Peyer's patch (tissue), 4 donors: ENCODE measurements at regions not wholly inside any gene's neighbourhood (a gene's known extent, or its start where the extent isn't known, plus 50 kb on each side); places are given as distances from the start of the nearest gene placed in this dataset.

Experiments used
- DNase-seq, 3 donors: peaks; one replicate each; pipeline ENCODE4 v3.0.0-alpha.2; 2017 to 2019
- H3K27ac ChIP-seq, 4 donors: fragments of 200-600 bp; sonication (generic); one replicate each; pipeline ENCODE4 v1.5.1; 2016 to 2019
- H3K27me3 ChIP-seq, 2 donors: fragments of 200-600 bp; sonication (generic); one replicate each; pipeline ENCODE4 v1.5.1; 2019
- H3K36me3 ChIP-seq, 3 donors: fragments of 200-600 bp; sonication (generic); one replicate each; pipeline ENCODE4 v1.5.1; 2016 to 2019
- H3K4me1 ChIP-seq, 4 donors: fragments of 200-600 bp; sonication (generic); one replicate each; pipeline ENCODE4 v1.5.1; 2016 to 2019
- H3K4me3 ChIP-seq, 4 donors: fragments of 200-600 bp; sonication (generic); 1 replicate in 3 of 4; 2 replicates in 1 of 4; pipeline ENCODE4 v1.5.1; 2016 to 2019; ENCODE audit warnings: mild to moderate bottlenecking in 1 of 4
- H3K9me3 ChIP-seq, 4 donors: fragments of 200-600 bp; sonication (generic); one replicate each; pipeline ENCODE4 v1.5.1; 2016 to 2019; ENCODE audit warnings: mild to moderate bottlenecking in 1 of 4
- CTCF ChIP-seq, 6 experiments: fragments of 450-650 bp in 4 of 6; fragments of 200-600 bp in 2 of 6; sonication (generic) in 1 of 6; IDR thresholded peaks; one replicate each; pipeline ENCODE4 v1.5.1; 2017 to 2019; ENCODE audit warnings: antibody characterized with exemption in 6 of 6, mild to moderate bottlenecking in 3 of 6, moderate library complexity in 1 of 6
- POLR2A ChIP-seq, 2 donors: fragments of 450-650 bp; IDR thresholded peaks; one replicate each; pipeline ENCODE4 v1.5.1; 2017; ENCODE audit warnings: antibody characterized with exemption in 2 of 2, mild to moderate bottlenecking in 2 of 2, moderate library complexity in 2 of 2

- Histone ChIP-seq H3K4me3 (no peak overlapping the region), H3K27ac (no peak overlapping the region), H3K36me3 (no peaks in the 10 kb centered on the region), H3K4me1 (no peaks in the 10 kb centered on the region), H3K27me3 (no peaks in the 10 kb centered on the region), H3K9me3 (no peaks in the 10 kb centered on the region)
- no peak for TF ChIP-seq POLR2A (IDR thresholded peaks at IDR 0.05)
- no peak for TF ChIP-seq CTCF (IDR thresholded peaks at IDR 0.05)
- no peak for DNase-seq
These were observed 680.2 kb downstream of the NYAP2 start for GRCh38 chr2:226079671-226080181.

- no peak for TF ChIP-seq POLR2A (IDR thresholded peaks at IDR 0.05)
- no peak for TF ChIP-seq CTCF (IDR thresholded peaks at IDR 0.05)
- DNase-seq = no peak
- no peaks in the 10 kb centered on the region for H3K27me3 ChIP-seq
- H3K27ac ChIP-seq = no peak overlapping the region
- no peaks in the 10 kb centered on the region for H3K36me3 ChIP-seq
- H3K4me3 ChIP-seq = no peak overlapping the region
- H3K9me3 ChIP-seq = no peaks in the 10 kb centered on the region
- no peaks in the 10 kb centered on the region for H3K4me1 ChIP-seq
These were observed 679.7 kb downstream of the NYAP2 start for GRCh38 chr2:226079196-226079595.

DNA sequence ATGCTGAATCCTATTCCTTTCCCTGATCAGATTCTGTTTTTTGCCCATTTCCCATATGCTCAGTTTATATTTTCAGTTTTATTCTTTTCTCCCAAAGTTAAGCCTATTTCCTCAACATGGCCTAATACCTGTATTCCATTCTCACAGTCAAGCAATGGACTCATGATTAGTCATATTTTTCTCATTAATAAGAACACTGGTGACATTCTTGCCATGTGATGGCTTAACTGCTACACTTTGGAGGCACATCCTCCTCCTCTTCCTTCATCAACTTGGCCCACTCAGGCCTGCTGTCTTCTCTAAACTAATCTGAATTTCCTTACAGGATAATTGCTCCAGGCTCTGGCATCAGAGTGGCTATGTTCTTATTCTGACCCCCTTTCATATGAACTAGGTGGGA, 679.2 kb downstream of the NYAP2 start:
- no peak overlapping the region for H3K4me3 ChIP-seq
- no peaks in the 10 kb centered on the region for H3K9me3 ChIP-seq
- no peak for DNase-seq
- H3K4me1 ChIP-seq = no peaks in the 10 kb centered on the region
- H3K36me3 ChIP-seq = no peaks in the 10 kb centered on the region
- H3K27ac ChIP-seq = no peak overlapping the region
- no peaks in the 10 kb centered on the region for H3K27me3 ChIP-seq
- TF ChIP-seq CTCF (IDR thresholded peaks at IDR 0.05) (no peak), POLR2A (IDR thresholded peaks at IDR 0.05) (no peak)

DNA sequence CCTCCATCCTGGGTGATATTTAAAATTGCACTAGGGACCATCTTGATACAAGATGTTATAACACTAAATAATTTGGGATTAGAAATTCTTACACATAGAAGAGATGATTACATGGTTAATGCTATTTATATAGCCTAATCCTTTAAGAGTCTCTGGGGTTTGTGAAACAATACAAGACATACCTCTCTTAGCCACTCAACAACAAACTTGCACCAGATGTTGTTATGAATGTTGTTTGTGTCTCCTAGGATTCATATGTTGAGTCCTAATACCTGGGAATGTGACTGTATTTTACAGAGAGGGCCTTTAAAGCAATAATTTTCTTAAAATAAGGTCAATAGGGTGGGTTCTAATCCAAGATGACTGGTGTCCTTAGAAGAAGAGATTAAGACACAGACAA, 678.3 kb downstream of the NYAP2 start:
- H3K27me3 ChIP-seq = no peaks in the 10 kb centered on the region
- H3K27ac ChIP-seq = no peak overlapping the region
- no peak overlapping the region for H3K4me3 ChIP-seq
- no peaks in the 10 kb centered on the region for H3K4me1 ChIP-seq
- TF ChIP-seq CTCF (IDR thresholded peaks at IDR 0.05) = no peak
- TF ChIP-seq POLR2A (IDR thresholded peaks at IDR 0.05) = no peak
- H3K36me3 ChIP-seq = no peaks in the 10 kb centered on the region
- DNase-seq = no peak
- H3K9me3 ChIP-seq = no peaks in the 10 kb centered on the region

DNA sequence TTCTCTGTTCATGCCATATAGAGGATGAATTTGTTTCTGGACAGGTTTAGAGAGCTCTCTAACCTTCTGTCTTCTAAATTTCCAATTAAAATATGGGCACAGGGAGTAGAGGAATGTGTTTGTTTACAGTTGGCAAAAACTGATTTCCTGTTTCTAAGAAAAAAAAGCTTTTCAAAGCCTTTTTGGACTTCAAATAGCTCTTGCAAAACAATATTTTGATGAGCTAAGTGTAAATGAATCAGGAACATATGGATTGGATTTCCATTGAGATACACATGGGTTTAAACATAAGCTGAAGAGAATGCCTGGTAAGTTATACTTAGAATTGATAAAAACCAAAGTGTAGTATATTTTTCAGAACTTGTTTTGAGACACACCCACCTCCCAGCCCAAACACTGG, 677.5 kb downstream of the NYAP2 start:
- Histone ChIP-seq H3K4me1 (no peaks in the 10 kb centered on the region), H3K4me3 (no peak overlapping the region), H3K36me3 (no peaks in the 10 kb centered on the region), H3K27ac (no peak overlapping the region), H3K9me3 (no peaks in the 10 kb centered on the region), H3K27me3 (no peaks in the 10 kb centered on the region)
- TF ChIP-seq CTCF (IDR thresholded peaks at IDR 0.05) = no peak
- TF ChIP-seq POLR2A (IDR thresholded peaks at IDR 0.05) = no peak
- no peak for DNase-seq

DNA sequence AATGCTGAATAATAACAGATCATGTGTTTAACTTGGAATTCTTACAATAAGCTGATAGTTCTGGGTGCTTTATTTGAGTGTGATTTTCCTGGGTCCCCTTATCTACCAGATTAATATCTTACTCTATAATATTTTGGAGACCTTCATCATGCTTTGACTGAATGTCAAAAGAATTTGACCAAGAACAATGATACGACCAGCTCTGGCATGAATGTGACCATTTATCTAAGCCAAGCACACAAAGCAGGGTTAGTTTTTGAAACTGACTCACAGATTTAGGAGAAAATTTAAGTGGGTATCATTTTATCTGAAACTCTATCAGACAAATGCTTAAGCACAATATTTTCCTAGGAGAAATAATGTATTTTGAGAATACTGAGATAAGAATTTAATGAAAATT, 677.0 kb downstream of the NYAP2 start:
- TF ChIP-seq POLR2A (IDR thresholded peaks at IDR 0.05) (no peak), CTCF (IDR thresholded peaks at IDR 0.05) (no peak)
- no peak for DNase-seq
- Histone ChIP-seq H3K27ac (no peak overlapping the region), H3K9me3 (no peaks in the 10 kb centered on the region), H3K4me1 (no peaks in the 10 kb centered on the region), H3K4me3 (no peak overlapping the region), H3K36me3 (no peaks in the 10 kb centered on the region), H3K27me3 (no peaks in the 10 kb centered on the region)
